ENCODE measurements at regions not wholly inside any gene's neighbourhood (a gene's known extent, or its start where the extent isn't known, plus 50 kb on each side); places are given as distances from the start of the nearest gene placed in this dataset.

- Histone ChIP-seq H3K4me1 (ENCODE audit: control insufficient read depth, insufficient read depth, low read length) (peaks cover 45% of the 10 kb centered on the region), H3K9me3 (ENCODE audit: control insufficient read depth, insufficient read depth, low read length) (no peaks in the 10 kb centered on the region), H3K4me3 (ENCODE audit: low read depth, low read length) (no peak overlapping the region), H3K36me3 (ENCODE audit: control insufficient read depth, insufficient read depth, low read length) (no peaks in the 10 kb centered on the region), H3K27me3 (ENCODE audit: control insufficient read depth, insufficient read depth, low read length) (no peaks in the 10 kb centered on the region), H3K9ac (ENCODE audit: low read depth, low read length) (no peak overlapping the region)
These were observed 542.5 kb downstream of the OMA1 start for GRCh38 chr1:58003988-58004387.

GRCh38 chr1:58003059-58003458, 543.5 kb downstream of the OMA1 start:
- no peak overlapping the region for H3K9ac ChIP-seq (ENCODE audit: low read depth, low read length)
- H3K9me3 ChIP-seq (ENCODE audit: control insufficient read depth, insufficient read depth, low read length), result no peaks in the 10 kb centered on the region
- H3K36me3 ChIP-seq (ENCODE audit: control insufficient read depth, insufficient read depth, low read length), result no peaks in the 10 kb centered on the region
- peaks cover 45% of the 10 kb centered on the region for H3K4me1 ChIP-seq (ENCODE audit: control insufficient read depth, insufficient read depth, low read length)
- no peaks in the 10 kb centered on the region for H3K27me3 ChIP-seq (ENCODE audit: control insufficient read depth, insufficient read depth, low read length)
- H3K4me3 ChIP-seq (ENCODE audit: low read depth, low read length), result no peak overlapping the region

GRCh38 chr1:58000821-58001220, 545.7 kb downstream of the OMA1 start:
- Histone ChIP-seq H3K36me3 (ENCODE audit: control insufficient read depth, insufficient read depth, low read length) (no peaks in the 10 kb centered on the region), H3K4me3 (ENCODE audit: low read depth, low read length) (no peak overlapping the region), H3K27me3 (ENCODE audit: control insufficient read depth, insufficient read depth, low read length) (no peaks in the 10 kb centered on the region), H3K9ac (ENCODE audit: low read depth, low read length) (no peak overlapping the region), H3K4me1 (ENCODE audit: control insufficient read depth, insufficient read depth, low read length) (peaks cover 30% of the 10 kb centered on the region), H3K9me3 (ENCODE audit: control insufficient read depth, insufficient read depth, low read length) (no peaks in the 10 kb centered on the region)

- Histone ChIP-seq H3K4me1 (ENCODE audit: control insufficient read depth, insufficient read depth, low read length) (peaks cover 25% of the 10 kb centered on the region), H3K27me3 (ENCODE audit: control insufficient read depth, insufficient read depth, low read length) (no peaks in the 10 kb centered on the region), H3K9me3 (ENCODE audit: control insufficient read depth, insufficient read depth, low read length) (no peaks in the 10 kb centered on the region), H3K9ac (ENCODE audit: low read depth, low read length) (no peak overlapping the region), H3K4me3 (ENCODE audit: low read depth, low read length) (no peak overlapping the region), H3K36me3 (ENCODE audit: control insufficient read depth, insufficient read depth, low read length) (no peaks in the 10 kb centered on the region)
These were observed 546.4 kb downstream of the OMA1 start for GRCh38 chr1:58000116-58000515.

GRCh38 chr1:57996400-57996799, 550.1 kb downstream of the OMA1 start:
- Histone ChIP-seq H3K4me3 (ENCODE audit: low read depth, low read length) (no peak overlapping the region), H3K9me3 (ENCODE audit: control insufficient read depth, insufficient read depth, low read length) (no peaks in the 10 kb centered on the region), H3K36me3 (ENCODE audit: control insufficient read depth, insufficient read depth, low read length) (no peaks in the 10 kb centered on the region), H3K4me1 (ENCODE audit: control insufficient read depth, insufficient read depth, low read length) (peaks cover 3% of the 10 kb centered on the region), H3K9ac (ENCODE audit: low read depth, low read length) (no peak overlapping the region), H3K27me3 (ENCODE audit: control insufficient read depth, insufficient read depth, low read length) (no peaks in the 10 kb centered on the region)

- Histone ChIP-seq H3K27me3 (ENCODE audit: control insufficient read depth, insufficient read depth, low read length) (no peaks in the 10 kb centered on the region), H3K4me1 (ENCODE audit: control insufficient read depth, insufficient read depth, low read length) (peaks cover 19% of the 10 kb centered on the region), H3K9ac (ENCODE audit: low read depth, low read length) (no peak overlapping the region), H3K4me3 (ENCODE audit: low read depth, low read length) (no peak overlapping the region), H3K36me3 (ENCODE audit: control insufficient read depth, insufficient read depth, low read length) (no peaks in the 10 kb centered on the region), H3K9me3 (ENCODE audit: control insufficient read depth, insufficient read depth, low read length) (no peaks in the 10 kb centered on the region)
These were observed 555.2 kb downstream of the OMA1 start for GRCh38 chr1:57991289-57991688.

GRCh38 chr1:57989877-57990276, 556.6 kb downstream of the OMA1 start:
- Histone ChIP-seq H3K4me1 (ENCODE audit: control insufficient read depth, insufficient read depth, low read length) (peaks cover 16% of the 10 kb centered on the region), H3K27me3 (ENCODE audit: control insufficient read depth, insufficient read depth, low read length) (no peaks in the 10 kb centered on the region), H3K36me3 (ENCODE audit: control insufficient read depth, insufficient read depth, low read length) (no peaks in the 10 kb centered on the region), H3K4me3 (ENCODE audit: low read depth, low read length) (no peak overlapping the region), H3K9me3 (ENCODE audit: control insufficient read depth, insufficient read depth, low read length) (no peaks in the 10 kb centered on the region), H3K9ac (ENCODE audit: low read depth, low read length) (no peak overlapping the region)

- no peaks in the 10 kb centered on the region for H3K9me3 ChIP-seq (ENCODE audit: control insufficient read depth, insufficient read depth, low read length)
- peaks cover 30% of the 10 kb centered on the region for H3K4me1 ChIP-seq (ENCODE audit: control insufficient read depth, insufficient read depth, low read length)
- no peaks in the 10 kb centered on the region for H3K27me3 ChIP-seq (ENCODE audit: control insufficient read depth, insufficient read depth, low read length)
- H3K36me3 ChIP-seq (ENCODE audit: control insufficient read depth, insufficient read depth, low read length), result no peaks in the 10 kb centered on the region
- no peak overlapping the region for H3K9ac ChIP-seq (ENCODE audit: low read depth, low read length)
- no peak overlapping the region for H3K4me3 ChIP-seq (ENCODE audit: low read depth, low read length)
These were observed 559.0 kb downstream of the OMA1 start for GRCh38 chr1:57987523-57987922.

- Histone ChIP-seq H3K9ac (ENCODE audit: low read depth, low read length) (no peak overlapping the region), H3K27me3 (ENCODE audit: control insufficient read depth, insufficient read depth, low read length) (no peaks in the 10 kb centered on the region), H3K4me1 (ENCODE audit: control insufficient read depth, insufficient read depth, low read length) (peaks cover 30% of the 10 kb centered on the region), H3K36me3 (ENCODE audit: control insufficient read depth, insufficient read depth, low read length) (no peaks in the 10 kb centered on the region), H3K9me3 (ENCODE audit: control insufficient read depth, insufficient read depth, low read length) (no peaks in the 10 kb centered on the region), H3K4me3 (ENCODE audit: low read depth, low read length) (no peak overlapping the region)
These were observed 560.1 kb downstream of the OMA1 start for GRCh38 chr1:57986432-57986831.

GRCh38 chr1:57984277-57984676, 560.4 kb upstream of the DAB1 start:
- H3K4me1 ChIP-seq (ENCODE audit: control insufficient read depth, insufficient read depth, low read length), result peaks cover 30% of the 10 kb centered on the region
- H3K9me3 ChIP-seq (ENCODE audit: control insufficient read depth, insufficient read depth, low read length), result no peaks in the 10 kb centered on the region
- H3K27me3 ChIP-seq (ENCODE audit: control insufficient read depth, insufficient read depth, low read length), result no peaks in the 10 kb centered on the region
- no peak overlapping the region for H3K4me3 ChIP-seq (ENCODE audit: low read depth, low read length)
- H3K36me3 ChIP-seq (ENCODE audit: control insufficient read depth, insufficient read depth, low read length), result no peaks in the 10 kb centered on the region
- no peak overlapping the region for H3K9ac ChIP-seq (ENCODE audit: low read depth, low read length)

- no peak overlapping the region for H3K9ac ChIP-seq (ENCODE audit: low read depth, low read length)
- H3K4me1 ChIP-seq (ENCODE audit: control insufficient read depth, insufficient read depth, low read length), result peaks cover 29% of the 10 kb centered on the region
These were observed 559.6 kb upstream of the DAB1 start for GRCh38 chr1:57983441-57983840.

GRCh38 chr1:57982852-57983251, 559.0 kb upstream of the DAB1 start:
- Histone ChIP-seq H3K4me1 (ENCODE audit: control insufficient read depth, insufficient read depth, low read length) (peaks cover 23% of the 10 kb centered on the region), H3K36me3 (ENCODE audit: control insufficient read depth, insufficient read depth, low read length) (no peaks in the 10 kb centered on the region), H3K4me3 (ENCODE audit: low read depth, low read length) (no peak overlapping the region), H3K27me3 (ENCODE audit: control insufficient read depth, insufficient read depth, low read length) (no peaks in the 10 kb centered on the region), H3K9me3 (ENCODE audit: control insufficient read depth, insufficient read depth, low read length) (no peaks in the 10 kb centered on the region), H3K9ac (ENCODE audit: low read depth, low read length) (no peak overlapping the region)

More at GRCh38 chr1:57983441-57983840, 559.6 kb upstream of the DAB1 start:
- no peak overlapping the region for H3K4me3 ChIP-seq (ENCODE audit: low read depth, low read length)
- H3K36me3 ChIP-seq (ENCODE audit: control insufficient read depth, insufficient read depth, low read length), result no peaks in the 10 kb centered on the region
- H3K9me3 ChIP-seq (ENCODE audit: control insufficient read depth, insufficient read depth, low read length), result no peaks in the 10 kb centered on the region
- H3K27me3 ChIP-seq (ENCODE audit: control insufficient read depth, insufficient read depth, low read length), result no peaks in the 10 kb centered on the region

GRCh38 chr1:57976216-57976615, 552.4 kb upstream of the DAB1 start:
- no peaks in the 10 kb centered on the region for H3K9me3 ChIP-seq (ENCODE audit: control insufficient read depth, insufficient read depth, low read length)
- H3K4me3 ChIP-seq (ENCODE audit: low read depth, low read length), result no peak overlapping the region
- H3K36me3 ChIP-seq (ENCODE audit: control insufficient read depth, insufficient read depth, low read length), result no peaks in the 10 kb centered on the region
- no peaks in the 10 kb centered on the region for H3K27me3 ChIP-seq (ENCODE audit: control insufficient read depth, insufficient read depth, low read length)
- no peak overlapping the region for H3K9ac ChIP-seq (ENCODE audit: low read depth, low read length)
- H3K4me1 ChIP-seq (ENCODE audit: control insufficient read depth, insufficient read depth, low read length), result no peaks in the 10 kb centered on the region
